M059J (cell line): ENCODE measurements at regions not wholly inside any gene's neighbourhood (a gene's known extent, or its start where the extent isn't known, plus 50 kb on each side); places are given as distances from the start of the nearest gene placed in this dataset.
"Not testable (repeated sequence)": the region's sequence is repeated elsewhere in the genome, so short reads cannot be mapped to it uniquely, and the experiment has no call there.

ENCODE experiments used
- DNase-seq: peaks from one replicate; pipeline ENCODE4 v3.0.0-alpha.2; 2012; ENCODE audit warnings: low read depth

DNA sequence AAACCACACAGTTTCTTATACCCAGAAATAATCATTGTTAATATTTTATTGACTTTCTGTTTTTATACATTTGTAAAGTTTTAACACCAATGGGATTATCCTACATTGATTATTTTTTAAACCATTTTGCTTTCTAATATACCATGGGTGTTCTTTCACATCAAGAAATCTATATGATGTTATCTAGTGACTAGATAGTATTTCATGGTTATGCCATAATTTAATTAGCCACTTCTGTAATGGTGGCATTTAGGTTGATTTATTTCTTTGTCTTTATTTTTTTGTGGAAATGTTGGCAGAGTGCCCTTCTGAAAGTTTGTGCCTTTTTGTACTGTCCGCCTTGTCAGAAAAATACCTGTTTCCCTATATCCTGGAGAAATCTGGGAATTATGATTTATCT, 193.3 kb downstream of the CEP135 start:
- no peak for DNase-seq

DNA sequence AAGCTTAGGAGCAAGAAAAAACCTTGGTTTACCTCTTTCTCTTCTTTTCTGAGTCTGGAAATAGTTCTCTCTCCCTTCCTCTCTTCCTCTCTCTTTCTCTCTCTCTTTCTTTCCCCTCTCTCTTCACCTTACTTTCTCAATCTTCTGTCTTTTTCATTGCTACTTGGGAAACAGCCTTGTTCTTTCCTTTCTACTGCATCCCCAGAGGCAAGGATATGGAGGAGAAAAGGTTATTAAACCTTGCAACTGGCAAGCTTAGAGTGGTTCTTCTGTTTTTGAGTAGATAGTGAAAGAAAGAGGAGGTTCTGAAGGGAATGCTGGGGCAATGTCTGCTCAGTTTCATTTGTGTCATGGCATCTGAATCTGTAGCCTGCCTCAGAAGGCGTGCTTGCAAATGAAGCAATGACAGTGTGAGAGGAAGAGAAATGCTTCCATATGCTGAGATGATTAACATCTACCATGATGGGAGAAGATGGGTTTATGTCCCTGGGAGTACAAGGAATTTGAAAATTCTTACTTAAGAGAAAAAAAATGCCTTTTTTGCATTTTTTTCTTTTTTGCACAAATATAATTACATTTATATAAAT, 190.6 kb downstream of the CEP135 start:
- DNase-seq, result no peak

DNA sequence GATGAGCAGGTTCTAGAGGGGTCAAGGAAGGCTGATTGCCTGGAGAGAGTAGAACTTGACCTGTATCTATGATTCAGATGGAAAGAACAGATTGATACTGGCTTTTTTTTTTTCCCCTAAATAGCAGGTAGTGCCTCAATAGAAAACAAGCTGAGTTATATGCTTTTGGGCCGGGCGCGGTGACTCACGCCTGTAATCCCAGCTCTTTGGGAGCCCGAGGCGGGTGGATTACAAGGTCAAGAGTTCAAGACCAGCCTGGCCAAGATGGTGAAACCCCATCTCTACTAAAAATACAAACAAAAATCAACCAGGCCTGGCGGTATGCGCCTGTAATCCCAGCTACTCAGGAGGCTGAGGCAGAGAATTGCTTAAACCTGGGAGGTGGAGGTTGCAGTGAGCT, 186.1 kb downstream of the CEP135 start:
- DNase-seq, result peak; percentile 13

GRCh38 chr4:56134266-56134665, 185.5 kb downstream of the CEP135 start:
- DNase-seq, result peak; percentile 5

- DNase-seq, result no peak
These were observed 184.1 kb downstream of the CEP135 start for GRCh38 chr4:56132835-56133234.

DNA sequence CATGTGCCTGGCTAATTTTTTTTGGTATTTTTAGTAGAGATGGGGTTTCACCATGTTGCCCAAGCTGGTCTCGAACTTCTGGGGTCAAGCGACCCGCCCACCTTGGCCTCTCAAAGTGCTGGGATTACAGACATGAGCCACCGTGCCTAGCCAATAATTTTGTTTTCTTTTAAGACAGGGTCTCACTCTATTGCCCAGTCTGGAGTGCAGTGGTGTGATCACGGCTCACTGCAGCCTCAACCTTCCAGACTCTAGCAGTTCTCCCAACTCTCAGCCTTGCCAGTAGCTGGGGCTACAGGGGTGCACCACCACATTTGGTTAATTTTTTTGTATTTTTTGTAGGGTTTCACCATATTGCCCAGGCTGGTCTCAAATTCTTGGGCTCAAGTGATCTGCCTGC, 183.4 kb downstream of the CEP135 start:
- not testable (repeated sequence) for DNase-seq

DNA sequence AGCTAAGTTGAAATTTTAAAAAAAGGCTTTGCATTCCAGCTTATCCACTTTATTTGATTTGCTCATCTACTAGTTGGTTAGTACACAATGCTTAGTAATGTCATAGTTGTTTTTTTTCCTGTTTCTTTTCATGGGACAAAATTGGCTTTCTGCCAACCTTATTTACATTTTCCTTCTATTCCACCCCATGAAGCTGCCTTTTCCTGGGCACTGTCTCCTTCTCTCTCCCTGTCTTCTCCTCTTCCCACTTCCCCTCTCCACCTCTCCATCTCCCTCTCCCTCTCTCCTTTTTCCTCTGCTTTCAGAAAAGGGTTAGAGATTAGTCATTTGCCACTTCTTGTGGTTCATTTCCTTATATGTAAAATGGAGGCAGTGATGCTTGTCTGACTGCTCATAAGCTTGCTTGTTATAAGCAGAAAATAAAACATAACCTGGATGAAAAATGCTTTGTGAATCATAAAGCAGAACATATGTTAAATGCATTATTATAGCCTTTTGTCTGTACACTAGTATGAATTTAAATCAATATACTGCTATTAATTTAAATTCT, 181.9 kb downstream of the CEP135 start:
- DNase-seq, result no peak

- DNase-seq, result peak; percentile 7
These were observed 180.7 kb downstream of the CEP135 start for GRCh38 chr4:56129431-56129861.

- DNase-seq, result peak; percentile 14
These were observed 179.5 kb downstream of the CEP135 start for GRCh38 chr4:56128213-56128612.

- no peak for DNase-seq
These were observed 179.0 kb downstream of the CEP135 start for GRCh38 chr4:56127716-56128115.

DNA sequence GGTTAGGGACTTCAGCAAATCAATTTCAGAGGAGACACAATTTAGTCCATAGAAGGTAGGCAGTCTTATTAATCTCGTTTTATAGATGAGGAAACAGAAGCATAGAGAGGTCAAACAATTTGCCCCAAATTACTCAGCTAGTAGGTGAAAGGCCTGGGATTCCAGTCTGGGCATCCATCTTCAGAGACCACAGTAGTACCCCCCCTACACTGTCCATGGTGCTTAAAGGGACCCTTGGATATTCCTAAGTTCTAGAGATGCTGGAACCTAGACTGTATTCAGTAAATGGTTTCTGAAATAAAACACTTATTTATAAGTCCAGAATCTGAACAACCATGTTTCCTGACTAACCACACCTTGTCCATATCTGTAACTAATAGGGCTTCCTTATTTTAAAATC, 174.8 kb downstream of the CEP135 start:
- DNase-seq, result no peak

DNA sequence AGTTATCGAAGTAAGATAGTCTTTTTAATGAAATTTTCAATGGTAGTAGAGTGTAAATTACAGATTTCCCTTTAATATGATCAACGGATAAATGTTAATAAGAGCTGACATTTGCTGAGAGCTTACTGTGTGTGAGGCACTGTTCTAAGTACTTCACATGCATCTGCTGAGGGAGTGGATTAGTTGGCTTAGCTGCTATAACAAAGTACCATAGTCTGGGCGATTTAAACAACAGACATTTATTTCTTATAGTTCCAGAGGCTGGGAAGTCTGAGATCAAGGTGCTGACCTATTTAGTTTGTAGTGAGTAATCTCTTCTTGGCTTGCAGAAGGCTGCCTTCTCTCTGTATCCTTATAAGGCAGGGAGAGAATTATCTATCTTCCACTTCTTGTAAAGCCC, 174.3 kb downstream of the CEP135 start:
- DNase-seq, result no peak

- no peak for DNase-seq
These were observed 170.1 kb downstream of the CEP135 start for GRCh38 chr4:56118845-56119244.

- DNase-seq, result no peak
These were observed 169.3 kb downstream of the CEP135 start for GRCh38 chr4:56118055-56118454.

- no peak for DNase-seq
These were observed 167.2 kb downstream of the CEP135 start for GRCh38 chr4:56115898-56116297.

- DNase-seq, result no peak
These were observed 163.6 kb downstream of the CEP135 start for GRCh38 chr4:56112377-56112776.

- DNase-seq, result no peak
These were observed 157.7 kb downstream of the CEP135 start for GRCh38 chr4:56106180-56107147.

- DNase-seq, result no peak
These were observed 155.4 kb downstream of the CEP135 start for GRCh38 chr4:56104188-56104587.

DNA sequence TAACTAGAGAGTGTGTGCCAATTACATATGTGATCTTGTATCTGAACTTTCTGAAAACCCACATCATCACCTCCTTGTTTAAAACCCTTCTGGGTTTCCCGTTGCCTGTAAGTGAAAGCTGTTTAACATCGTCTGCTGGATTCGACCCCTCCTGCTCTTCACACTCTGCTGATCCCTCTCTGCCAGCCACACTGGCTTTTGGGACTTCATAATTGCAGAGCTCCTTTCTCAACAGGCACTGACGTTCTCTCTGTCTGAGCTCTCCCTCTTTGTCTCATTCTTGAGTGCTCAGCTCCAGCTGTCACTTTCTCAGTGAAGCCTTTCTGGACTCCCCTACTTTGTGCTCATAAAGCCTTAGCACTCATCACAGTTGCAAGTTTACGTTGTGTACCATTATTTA, 153.9 kb downstream of the CEP135 start:
- no peak for DNase-seq

DNA sequence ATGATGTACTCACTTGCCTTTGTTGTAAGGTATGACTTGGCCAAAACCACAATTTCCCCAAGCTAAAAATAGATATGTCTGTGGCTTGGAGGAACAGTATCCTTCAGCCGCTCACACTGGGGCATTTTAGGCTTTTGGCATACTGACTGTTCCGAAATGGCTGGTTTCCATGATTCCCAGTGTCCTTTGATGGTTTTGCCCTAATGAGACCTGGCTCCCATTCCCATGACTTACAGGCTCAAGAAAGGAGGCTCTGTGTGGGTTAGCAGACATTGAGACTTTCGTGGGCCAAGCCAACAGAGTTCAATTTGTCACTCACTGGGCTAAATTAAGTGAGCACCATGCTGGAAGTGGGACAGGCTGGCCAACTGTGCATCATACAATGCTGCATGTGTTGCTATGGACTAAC, 150.6 kb downstream of the CEP135 start:
- DNase-seq, result peak; percentile 35

DNA sequence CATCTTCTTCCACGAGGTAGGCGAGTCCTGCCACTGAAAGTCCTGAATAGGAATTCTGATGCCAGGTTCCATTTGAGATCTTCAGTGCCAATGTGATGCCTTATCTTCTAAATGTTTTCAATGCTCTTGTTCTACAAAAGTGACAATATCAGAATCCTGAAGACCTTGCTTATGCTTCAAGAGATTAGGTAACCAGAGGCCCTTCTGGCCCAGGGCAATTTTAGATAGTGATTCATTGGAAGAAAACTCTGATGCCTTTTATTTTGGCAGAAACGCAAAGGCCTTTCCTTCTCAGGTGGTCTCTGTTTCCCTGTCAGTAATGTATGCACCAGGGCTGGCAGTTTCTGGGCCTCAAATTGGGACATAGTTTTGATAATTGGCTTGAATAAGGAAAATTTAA, 144.8 kb downstream of the CEP135 start:
- no peak for DNase-seq

GRCh38 chr4:56092540-56092939, 143.8 kb downstream of the CEP135 start:
- no peak for DNase-seq

GRCh38 chr4:56086561-56086960, 137.8 kb downstream of the CEP135 start:
- DNase-seq, result no peak
